GM12875 (cell line): ENCODE measurements at regions not wholly inside any gene's neighbourhood (a gene's known extent, or its start where the extent isn't known, plus 50 kb on each side); places are given as distances from the start of the nearest gene placed in this dataset.
"Not testable (repeated sequence)": the region's sequence is repeated elsewhere in the genome, so short reads cannot be mapped to it uniquely, and the experiment has no call there.

Experiments
- H3K4me3 ChIP-seq: one replicate; pipeline ENCODE4 v1.5.1; 2011; ENCODE audit warnings: low read depth, low read length, control low read depth
- TF ChIP-seq, protein P1 (sequence below): IDR thresholded peaks from 2 replicates; pipeline ENCODE4 v1.5.1; 2011; ENCODE audit warnings: low read depth, mild to moderate bottlenecking, control low read depth, inconsistent platforms, low read length, moderate library complexity, borderline replicate concordance; ENCODE audit not compliant: insufficient read depth

- no peak overlapping the region for H3K4me3 ChIP-seq
- TF ChIP-seq, protein P1, sequence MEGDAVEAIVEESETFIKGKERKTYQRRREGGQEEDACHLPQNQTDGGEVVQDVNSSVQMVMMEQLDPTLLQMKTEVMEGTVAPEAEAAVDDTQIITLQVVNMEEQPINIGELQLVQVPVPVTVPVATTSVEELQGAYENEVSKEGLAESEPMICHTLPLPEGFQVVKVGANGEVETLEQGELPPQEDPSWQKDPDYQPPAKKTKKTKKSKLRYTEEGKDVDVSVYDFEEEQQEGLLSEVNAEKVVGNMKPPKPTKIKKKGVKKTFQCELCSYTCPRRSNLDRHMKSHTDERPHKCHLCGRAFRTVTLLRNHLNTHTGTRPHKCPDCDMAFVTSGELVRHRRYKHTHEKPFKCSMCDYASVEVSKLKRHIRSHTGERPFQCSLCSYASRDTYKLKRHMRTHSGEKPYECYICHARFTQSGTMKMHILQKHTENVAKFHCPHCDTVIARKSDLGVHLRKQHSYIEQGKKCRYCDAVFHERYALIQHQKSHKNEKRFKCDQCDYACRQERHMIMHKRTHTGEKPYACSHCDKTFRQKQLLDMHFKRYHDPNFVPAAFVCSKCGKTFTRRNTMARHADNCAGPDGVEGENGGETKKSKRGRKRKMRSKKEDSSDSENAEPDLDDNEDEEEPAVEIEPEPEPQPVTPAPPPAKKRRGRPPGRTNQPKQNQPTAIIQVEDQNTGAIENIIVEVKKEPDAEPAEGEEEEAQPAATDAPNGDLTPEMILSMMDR, result no peak
These were observed 158.0 kb upstream of the PRDX4 start for GRCh38 chrX:23509256-23509655.

DNA sequence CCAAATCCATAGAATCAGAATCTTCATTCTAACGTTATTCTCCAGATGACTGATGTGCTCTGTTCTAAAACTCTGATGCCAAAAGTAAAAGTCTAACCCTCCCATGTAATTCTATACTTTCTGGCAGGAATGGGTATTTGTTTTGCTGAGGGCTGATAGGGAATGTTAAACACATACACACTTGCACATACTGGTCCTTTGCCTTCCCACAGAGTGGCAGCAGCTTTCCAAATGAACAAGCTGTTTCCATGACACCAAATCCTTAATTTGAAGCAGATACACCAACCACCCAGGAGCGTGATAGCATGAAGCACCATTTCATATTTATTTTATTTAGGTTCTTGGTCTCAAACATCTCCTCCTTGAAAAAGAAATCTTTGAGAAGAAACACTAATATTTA, 155.5 kb upstream of the PRDX4 start:
- TF ChIP-seq, protein P1, result no peak
- H3K4me3 ChIP-seq, result no peak overlapping the region

DNA sequence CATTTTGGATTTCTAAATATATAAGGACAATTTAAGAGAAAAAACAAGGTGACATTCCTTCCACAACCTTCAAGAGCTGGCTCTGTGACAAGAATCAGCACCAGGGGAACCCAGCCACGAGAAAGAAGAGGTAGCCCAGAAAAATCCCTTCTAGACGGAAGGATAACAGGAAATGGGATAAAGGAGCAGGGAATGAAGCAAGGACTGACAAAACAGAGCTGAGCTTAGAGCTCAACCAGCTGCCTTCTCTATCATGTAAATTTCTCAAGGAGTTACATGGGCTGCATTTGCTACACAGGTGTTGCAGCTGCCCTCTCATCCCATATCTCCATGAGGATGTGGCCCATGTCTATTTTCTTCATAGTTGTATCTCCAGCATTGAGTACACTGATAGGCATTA, 154.2 kb upstream of the PRDX4 start:
- no peak overlapping the region for H3K4me3 ChIP-seq
- TF ChIP-seq, protein P1, result no peak

DNA sequence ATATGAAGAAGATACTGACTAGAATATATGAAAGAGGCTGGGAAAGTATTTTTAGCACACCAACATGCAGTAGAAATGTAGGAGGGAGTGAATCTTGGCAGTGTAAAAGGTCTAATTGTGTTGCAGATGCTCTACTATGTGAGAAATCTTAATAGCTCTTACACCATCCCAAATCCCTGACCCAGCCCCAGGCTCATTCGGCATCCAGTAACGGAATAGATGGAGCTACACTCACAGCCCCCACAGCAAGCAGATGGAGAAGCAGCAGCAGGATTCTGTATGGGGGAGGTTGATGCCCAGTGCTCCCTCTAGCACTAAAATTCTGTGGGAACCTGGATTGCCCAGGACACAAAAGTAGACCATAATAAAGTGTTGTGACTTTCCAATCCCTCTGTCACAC, 153.2 kb upstream of the PRDX4 start:
- no peak overlapping the region for H3K4me3 ChIP-seq
- TF ChIP-seq, protein P1, result no peak

GRCh38 chrX:23515028-23515427, 152.3 kb upstream of the PRDX4 start:
- no peak overlapping the region for H3K4me3 ChIP-seq
- TF ChIP-seq, protein P1, result no peak

- H3K4me3 ChIP-seq, result not testable (repeated sequence)
These were observed 144.2 kb upstream of the PRDX4 start for GRCh38 chrX:23523026-23523657.

DNA sequence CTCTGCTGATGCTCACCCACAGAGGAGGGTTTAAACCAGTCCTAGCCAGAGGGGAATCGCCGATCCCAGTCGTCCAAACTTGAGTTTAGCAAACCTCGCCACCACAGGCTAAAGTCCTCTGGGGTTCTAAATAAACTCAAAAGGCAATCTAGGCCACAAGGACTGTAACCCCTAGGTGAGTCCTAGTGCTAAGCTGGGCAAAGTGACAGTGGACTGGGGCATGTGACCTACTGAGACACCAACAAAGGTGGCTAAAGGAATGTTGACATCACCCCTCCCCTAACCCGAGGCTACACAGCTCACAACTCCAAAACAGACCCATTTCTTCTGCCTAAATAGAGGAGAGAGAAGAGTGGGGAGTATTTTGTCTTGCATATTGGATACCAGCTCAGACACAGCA, 142.8 kb upstream of the PRDX4 start:
- no peak overlapping the region for H3K4me3 ChIP-seq

More for the DNA sequence above, 142.8 kb upstream of the PRDX4 start:
- TF ChIP-seq, protein P1, result no peak
